DND-41 (cell line): ENCODE measurements at regions not wholly inside any gene's neighbourhood (a gene's known extent, or its start where the extent isn't known, plus 50 kb on each side); places are given as distances from the start of the nearest gene placed in this dataset.

Experiments used
- CTCF ChIP-seq: IDR thresholded peaks from 2 replicates; pipeline ENCODE4 v1.5.1; 2012; ENCODE audit warnings: borderline replicate concordance, low read length, moderate library complexity, mild to moderate bottlenecking; ENCODE audit not compliant: poor library complexity, severe bottlenecking; ENCODE audit errors: extremely low read depth
- EZH2 ChIP-seq: IDR thresholded peaks from 3 replicates; pipeline ENCODE4 v1.6.1; 2012; ENCODE audit warnings: borderline replicate concordance, low read depth, mild to moderate bottlenecking, moderate library complexity, low read length, inconsistent platforms; ENCODE audit not compliant: severe bottlenecking

GRCh38 chr4:89413518-89413917 lies 105.9 kb upstream of the GPRIN3 start:
- TF ChIP-seq CTCF, result no peak
- TF ChIP-seq EZH2, result no peak
